Neural cell (in vitro differentiated cells): ENCODE measurements at regions not wholly inside any gene's neighbourhood (a gene's known extent, or its start where the extent isn't known, plus 50 kb on each side); places are given as distances from the start of the nearest gene placed in this dataset.

Source experiments
- H2AFZ ChIP-seq: fragments of 200-600, 300-800 bp; sonication (generic), shearing (Covaris generic); 2 replicates; pipeline ENCODE4 v1.6.0; 2014; ENCODE audit warnings: low read depth, mild to moderate bottlenecking, antibody characterized with exemption, low read length, moderate library complexity
- H3F3A ChIP-seq: fragments of 200-600 bp; shearing (Covaris generic); 2 replicates; pipeline ENCODE4 v1.6.1; 2016; ENCODE audit warnings: mild to moderate bottlenecking, moderate library complexity, mixed read lengths, antibody characterized with exemption, low read length; ENCODE audit not compliant: insufficient read depth, poor library complexity, severe bottlenecking
- H3K27ac ChIP-seq: fragments of 200-600, 300-800 bp; sonication (generic), shearing (Covaris generic); 2 replicates; pipeline ENCODE4 v1.5.1; 2014; ENCODE audit warnings: mild to moderate bottlenecking, low read length, moderate library complexity
- H3K27me3 ChIP-seq: fragments of 300-800, 200-600 bp; sonication (generic), shearing (Covaris generic); 2 replicates; pipeline ENCODE4 v1.6.0; 2014; ENCODE audit warnings: mild to moderate bottlenecking, low read depth, low read length, moderate library complexity; ENCODE audit not compliant: insufficient read depth
- H3K36me3 ChIP-seq: fragments of 300-800, 200-600 bp; sonication (generic), shearing (Covaris generic); 2 replicates; pipeline ENCODE4 v1.5.1; 2014; ENCODE audit warnings: mild to moderate bottlenecking, antibody characterized with exemption, low read length, moderate library complexity; ENCODE audit not compliant: insufficient read depth
- H3K4me2 ChIP-seq: fragments of 300-800, 200-600 bp; sonication (generic), shearing (Covaris generic); 2 replicates; pipeline ENCODE4 v1.6.0; 2014; ENCODE audit warnings: mild to moderate bottlenecking, low read length
- H3K4me3 ChIP-seq: fragments of 300-800, 200-600 bp; sonication (generic), shearing (Covaris generic); 2 replicates; pipeline ENCODE4 v1.5.1; 2014; ENCODE audit warnings: mild to moderate bottlenecking, low read length, moderate library complexity
- H3K79me2 ChIP-seq: fragments of 200-600 bp; shearing (Covaris generic); replicated peaks from 2 replicates; pipeline ENCODE4 v1.6.0; 2014; ENCODE audit warnings: mild to moderate bottlenecking, low read length, moderate library complexity; ENCODE audit not compliant: insufficient read depth
- H3K9ac ChIP-seq: fragments of 300-800, 200-600 bp; sonication (generic), shearing (Covaris generic); 2 replicates; pipeline ENCODE4 v1.6.1; 2016; ENCODE audit warnings: mild to moderate bottlenecking, low read length, mixed read lengths
- H3K9me2 ChIP-seq: fragments of 200-600 bp; shearing (Covaris generic); 2 replicates; pipeline ENCODE4 v1.6.1; 2016; ENCODE audit warnings: mild to moderate bottlenecking, low read length, mixed read lengths; ENCODE audit not compliant: insufficient read depth
- H3K9me3 ChIP-seq: fragments of 200-600, 300-800 bp; sonication (generic), shearing (Covaris generic); 2 replicates; pipeline ENCODE4 v1.6.1; 2016; ENCODE audit warnings: mild to moderate bottlenecking, mixed run types, low read length, moderate library complexity, mixed read lengths
- H4K20me1 ChIP-seq: fragments of 200-600 bp; shearing (Covaris generic); 2 replicates; pipeline ENCODE4 v1.6.1; 2016; ENCODE audit warnings: mild to moderate bottlenecking, mixed run types; ENCODE audit not compliant: insufficient read depth
- CTCF ChIP-seq: fragments of 450-650 bp; IDR thresholded peaks from 2 replicates; pipeline ENCODE4 v1.5.1; 2014; ENCODE audit warnings: antibody characterized with exemption, mild to moderate bottlenecking, moderate library complexity; ENCODE audit not compliant: poor library complexity, severe bottlenecking
- EP300 ChIP-seq: fragments of 450-650 bp; conservative IDR thresholded peaks from 2 replicates; pipeline ENCODE4 v1.6.1; 2014; ENCODE audit warnings: antibody characterized with exemption, mild to moderate bottlenecking, moderate library complexity; ENCODE audit not compliant: poor library complexity, severe bottlenecking
- EZH2 ChIP-seq: fragments of 200-600, 300-800 bp; shearing (Covaris generic), sonication (generic); IDR thresholded peaks from 2 replicates; pipeline ENCODE4 v1.6.1; 2014; ENCODE audit warnings: antibody characterized with exemption, low read length, borderline replicate concordance, mild to moderate bottlenecking; ENCODE audit not compliant: insufficient read depth, poor library complexity, severe bottlenecking
- MXI1 ChIP-seq: fragments of 450-650 bp; conservative IDR thresholded peaks from 2 replicates; pipeline ENCODE4 v1.6.1; 2014; ENCODE audit warnings: antibody characterized with exemption, mild to moderate bottlenecking; ENCODE audit not compliant: poor library complexity, severe bottlenecking
- POLR2AphosphoS5 ChIP-seq: IDR thresholded peaks from 2 replicates; pipeline ENCODE4 v1.6.1; 2012
- RAD21 ChIP-seq: fragments of 450-650 bp; conservative IDR thresholded peaks from 2 replicates; pipeline ENCODE4 v1.6.1; 2014; ENCODE audit warnings: antibody characterized with exemption, mild to moderate bottlenecking, moderate library complexity
- REST ChIP-seq: IDR thresholded peaks from 2 replicates; pipeline ENCODE4 v1.6.1; 2012; ENCODE audit warnings: borderline replicate concordance
- SMC3 ChIP-seq: fragments of 450-650 bp; conservative IDR thresholded peaks from 2 replicates; pipeline ENCODE4 v1.6.1; 2014; ENCODE audit warnings: antibody characterized with exemption, mild to moderate bottlenecking, moderate library complexity; ENCODE audit not compliant: poor library complexity
- TAF1 ChIP-seq: IDR thresholded peaks from 2 replicates; pipeline ENCODE4 v1.6.1; 2012; ENCODE audit warnings: low read depth

GRCh38 chr1:96256130-96256790, 465.3 kb upstream of the PTBP2 start:
- H3K4me2 ChIP-seq = no peak overlapping the region

GRCh38 chr1:96259399-96259798, 462.2 kb upstream of the PTBP2 start:
- Histone ChIP-seq H3F3A (no peaks in the 10 kb centered on the region), H4K20me1 (no peaks in the 10 kb centered on the region), H3K9me3 (no peaks in the 10 kb centered on the region), H3K36me3 (no peaks in the 10 kb centered on the region), H3K4me2 (no peak overlapping the region), H3K27ac (no peak overlapping the region), H3K9ac (no peak overlapping the region), H2AFZ (no peak overlapping the region), H3K27me3 (no peaks in the 10 kb centered on the region), H3K4me3 (no peak overlapping the region), H3K9me2 (no peaks in the 10 kb centered on the region), H3K79me2 (no peaks in the 10 kb centered on the region)
- TF ChIP-seq EZH2 = no peak
- TF ChIP-seq CTCF = no peak
- no peak for TF ChIP-seq TAF1
- TF ChIP-seq SMC3 = no peak
- TF ChIP-seq MXI1 = no peak

More at GRCh38 chr1:96256130-96256790, 465.3 kb upstream of the PTBP2 start:
- no peaks in the 10 kb centered on the region for H3K79me2 ChIP-seq
- no peaks in the 10 kb centered on the region for H3K27me3 ChIP-seq
- no peak overlapping the region for H2AFZ ChIP-seq
- H3K4me3 ChIP-seq = no peak overlapping the region
- H3K9ac ChIP-seq = no peak overlapping the region
- H3K27ac ChIP-seq = no peak overlapping the region
- H3K9me2 ChIP-seq = no peaks in the 10 kb centered on the region
- TF ChIP-seq TAF1 = no peak
- TF ChIP-seq EP300 = no peak
- no peak for TF ChIP-seq MXI1
- TF ChIP-seq RAD21 = no peak
- no peak for TF ChIP-seq POLR2AphosphoS5
- TF ChIP-seq EZH2 = no peak
- no peak for TF ChIP-seq SMC3
- TF ChIP-seq REST = no peak
- TF ChIP-seq CTCF = no peak
- no peaks in the 10 kb centered on the region for H4K20me1 ChIP-seq
- no peaks in the 10 kb centered on the region for H3K36me3 ChIP-seq
- H3F3A ChIP-seq = no peaks in the 10 kb centered on the region
- H3K9me3 ChIP-seq = no peaks in the 10 kb centered on the region
